ENCODE measurements at regions not wholly inside any gene's neighbourhood (a gene's known extent, or its start where the extent isn't known, plus 50 kb on each side); places are given as distances from the start of the nearest gene placed in this dataset.
"Not testable (repeated sequence)": the region's sequence is repeated elsewhere in the genome, so short reads cannot be mapped to it uniquely, and the experiment has no call there.

GRCh38 chr9:33740958-33741357 is 54.4 kb upstream of the PRSS3 start:
- not testable (repeated sequence) for H3K36me3 Mint-ChIP-seq, H3K4me3 Mint-ChIP-seq, H3K27ac Mint-ChIP-seq, H3K4me1 Mint-ChIP-seq, ATAC-seq
- Mint-ChIP-seq H3K9me3 (peaks cover 15% of the 10 kb centered on the region), H3K27me3 (peaks cover 53% of the 10 kb centered on the region)

- H3K27ac Mint-ChIP-seq = no peak overlapping the region
- H3K4me3 Mint-ChIP-seq = no peak overlapping the region
- H3K4me1 Mint-ChIP-seq = no peaks in the 10 kb centered on the region
- ATAC-seq = no peak
- H3K36me3 Mint-ChIP-seq = peaks cover 5% of the 10 kb centered on the region
- peaks cover 15% of the 10 kb centered on the region for H3K9me3 Mint-ChIP-seq
- H3K27me3 Mint-ChIP-seq = peaks cover 55% of the 10 kb centered on the region
These were observed 53.3 kb upstream of the PRSS3 start for GRCh38 chr9:33742051-33742450.

- Mint-ChIP-seq H3K4me3 (no peak overlapping the region), H3K27ac (no peak overlapping the region), H3K27me3 (peaks cover 55% of the 10 kb centered on the region), H3K9me3 (peaks cover 15% of the 10 kb centered on the region), H3K4me1 (no peaks in the 10 kb centered on the region), H3K36me3 (peaks cover 5% of the 10 kb centered on the region)
- ATAC-seq = no peak
These were observed 52.8 kb upstream of the PRSS3 start for GRCh38 chr9:33742519-33742918.
